ENCODE measurements at regions not wholly inside any gene's neighbourhood (a gene's known extent, or its start where the extent isn't known, plus 50 kb on each side); places are given as distances from the start of the nearest gene placed in this dataset.
"Not testable (repeated sequence)": the region's sequence is repeated elsewhere in the genome, so short reads cannot be mapped to it uniquely, and the experiment has no call there.

DNA sequence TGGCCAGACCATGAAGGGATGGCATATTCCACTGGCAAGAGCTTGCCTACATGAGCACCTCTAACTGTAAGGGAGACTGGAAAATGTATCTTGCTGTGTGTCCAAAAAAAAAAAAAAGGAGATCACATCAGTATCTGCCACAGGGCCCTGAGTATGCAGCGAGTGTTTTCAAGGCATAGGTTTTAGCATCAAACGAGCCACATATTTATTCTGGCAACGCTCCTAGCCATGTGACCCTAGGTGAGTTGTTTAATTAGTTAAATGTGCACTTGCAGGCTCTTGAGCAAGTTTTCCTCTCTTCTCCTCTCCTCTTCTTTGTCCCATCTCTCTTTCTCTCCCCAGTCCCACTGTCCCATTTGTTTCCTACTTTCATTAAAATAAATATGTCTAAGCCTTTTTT lies 428.7 kb upstream of the AKR1E2 start:
- no peak overlapping the region for H3K27ac ChIP-seq
- POLR2A ChIA-PET (ENCODE audit: low non-redundant PET) = no interaction called here
- TF ChIP-seq, protein P1, sequence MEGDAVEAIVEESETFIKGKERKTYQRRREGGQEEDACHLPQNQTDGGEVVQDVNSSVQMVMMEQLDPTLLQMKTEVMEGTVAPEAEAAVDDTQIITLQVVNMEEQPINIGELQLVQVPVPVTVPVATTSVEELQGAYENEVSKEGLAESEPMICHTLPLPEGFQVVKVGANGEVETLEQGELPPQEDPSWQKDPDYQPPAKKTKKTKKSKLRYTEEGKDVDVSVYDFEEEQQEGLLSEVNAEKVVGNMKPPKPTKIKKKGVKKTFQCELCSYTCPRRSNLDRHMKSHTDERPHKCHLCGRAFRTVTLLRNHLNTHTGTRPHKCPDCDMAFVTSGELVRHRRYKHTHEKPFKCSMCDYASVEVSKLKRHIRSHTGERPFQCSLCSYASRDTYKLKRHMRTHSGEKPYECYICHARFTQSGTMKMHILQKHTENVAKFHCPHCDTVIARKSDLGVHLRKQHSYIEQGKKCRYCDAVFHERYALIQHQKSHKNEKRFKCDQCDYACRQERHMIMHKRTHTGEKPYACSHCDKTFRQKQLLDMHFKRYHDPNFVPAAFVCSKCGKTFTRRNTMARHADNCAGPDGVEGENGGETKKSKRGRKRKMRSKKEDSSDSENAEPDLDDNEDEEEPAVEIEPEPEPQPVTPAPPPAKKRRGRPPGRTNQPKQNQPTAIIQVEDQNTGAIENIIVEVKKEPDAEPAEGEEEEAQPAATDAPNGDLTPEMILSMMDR (conservative IDR thresholded peaks at IDR 0.05; ENCODE audit: low read depth) = no peak
- CTCF ChIA-PET = no interaction called here
- DNase-seq (ENCODE audit: low spot score) = no peak

- ChIA-PET CTCF (no interaction called here), POLR2A (ENCODE audit: low non-redundant PET) (no interaction called here)
- H3K27ac ChIP-seq = no peak overlapping the region
Observed at GRCh38 chr10:4396401-4397283, 429.4 kb upstream of the AKR1E2 start.

DNA sequence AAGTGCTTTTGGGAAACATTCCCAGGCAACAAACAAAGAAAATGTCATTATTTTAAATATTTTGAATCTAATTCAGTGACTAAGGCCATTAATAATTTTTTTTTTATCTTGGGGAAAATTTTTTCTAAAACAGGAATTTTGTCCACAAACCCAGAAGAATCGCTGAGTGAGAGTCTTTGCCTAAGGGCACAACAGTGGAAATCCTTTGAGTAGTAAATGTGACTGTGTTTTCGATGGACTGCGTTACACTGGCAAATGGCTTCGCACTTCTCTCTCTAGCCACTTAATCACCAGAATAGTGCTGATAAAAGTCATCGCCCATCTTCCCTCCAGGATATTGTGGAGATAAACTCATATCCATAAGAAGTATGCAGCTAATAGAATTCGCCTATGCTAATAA lies 430.3 kb upstream of the AKR1E2 start:
- DNase-seq (ENCODE audit: low spot score) = no peak
- POLR2A ChIA-PET (ENCODE audit: low non-redundant PET) = no interaction called here
- CTCF ChIA-PET = interaction anchor here (0.7 kb wide), 1 partner anchor 9 kb away, joined by 3 read pairs; no protein-coding TSS in a partner anchor
- no peak overlapping the region for H3K27ac ChIP-seq
- TF ChIP-seq, protein P1 (conservative IDR thresholded peaks at IDR 0.05; ENCODE audit: low read depth) = no peak

More at GRCh38 chr10:4396401-4397283, 429.4 kb upstream of the AKR1E2 start:
- TF ChIP-seq, protein P1 (conservative IDR thresholded peaks at IDR 0.05; ENCODE audit: low read depth) = no peak
- no peak for DNase-seq (ENCODE audit: low spot score)

- CTCF ChIA-PET; DNase-seq (ENCODE audit: low spot score); POLR2A ChIA-PET (ENCODE audit: low non-redundant PET); H3K27ac ChIP-seq: not testable (repeated sequence)
Observed at GRCh38 chr10:4394455-4394854, 431.6 kb upstream of the AKR1E2 start.

DNA sequence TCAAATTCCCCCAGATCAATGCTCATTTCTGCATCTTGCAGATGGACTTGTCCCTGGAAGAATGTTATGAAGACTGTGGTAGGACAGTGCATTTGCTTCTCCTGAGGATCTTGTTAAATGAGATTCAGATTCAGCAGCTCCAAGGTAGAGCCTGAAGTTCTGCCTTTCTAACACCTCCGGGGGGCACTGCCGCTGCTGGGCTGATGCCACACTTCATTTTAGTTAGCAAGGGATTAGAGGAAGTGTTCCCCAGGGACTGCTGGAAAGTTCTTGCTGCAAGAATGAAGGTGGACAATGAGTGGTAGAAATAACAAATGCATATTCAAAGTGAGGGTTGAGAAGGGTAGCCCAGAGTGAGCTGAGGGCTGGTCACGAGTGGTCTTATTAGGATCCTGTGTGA lies 434.3 kb upstream of the AKR1E2 start:
- TF ChIP-seq, protein P1 (conservative IDR thresholded peaks at IDR 0.05; ENCODE audit: low read depth) = no peak
- H3K27ac ChIP-seq = no peak overlapping the region
- ChIA-PET POLR2A (ENCODE audit: low non-redundant PET) (no interaction called here), CTCF (interaction anchor here (0.6 kb wide), 1 partner anchor 1337 kb away, joined by 3 read pairs; no protein-coding TSS in a partner anchor)
- DNase-seq (ENCODE audit: low spot score) = no peak

DNA sequence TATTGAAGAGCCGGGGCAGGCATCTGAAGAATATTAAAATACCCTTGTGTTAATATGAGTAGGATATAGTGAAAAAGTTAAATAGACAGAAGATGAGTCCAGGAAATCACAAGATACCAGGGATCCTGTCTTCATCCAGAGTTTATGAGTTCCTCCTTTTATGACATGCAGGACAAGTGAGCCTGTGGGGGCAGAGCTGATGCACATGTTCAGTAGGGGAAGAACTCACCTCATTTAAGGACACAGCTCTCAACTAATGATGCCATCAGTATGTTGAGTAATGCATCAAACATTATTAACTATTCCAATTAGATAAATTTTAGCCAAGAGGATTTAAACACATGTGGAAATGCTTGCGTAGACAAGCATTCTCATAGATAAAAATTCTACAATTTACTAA lies 435.8 kb upstream of the AKR1E2 start:
- no peak overlapping the region for H3K27ac ChIP-seq
- DNase-seq (ENCODE audit: low spot score) = no peak
- ChIA-PET CTCF (no interaction called here), POLR2A (ENCODE audit: low non-redundant PET) (no interaction called here)
- TF ChIP-seq, protein P1 (conservative IDR thresholded peaks at IDR 0.05; ENCODE audit: low read depth) = no peak

GRCh38 chr10:4385231-4385870 lies 440.7 kb upstream of the AKR1E2 start:
- TF ChIP-seq, protein P1 (conservative IDR thresholded peaks at IDR 0.05; ENCODE audit: low read depth) = no peak
- H3K27ac ChIP-seq = no peak overlapping the region
- ChIA-PET POLR2A (ENCODE audit: low non-redundant PET) (no interaction called here), CTCF (no interaction called here)
- no peak for DNase-seq (ENCODE audit: low spot score)

Data from RWPE1 (cell line).